ENCODE measurements at regions not wholly inside any gene's neighbourhood (a gene's known extent, or its start where the extent isn't known, plus 50 kb on each side); places are given as distances from the start of the nearest gene placed in this dataset.
"Not testable (repeated sequence)": the region's sequence is repeated elsewhere in the genome, so short reads cannot be mapped to it uniquely, and the experiment has no call there.

- H3K36me3 ChIP-seq (ENCODE audit: control insufficient read depth in 2 of 2, insufficient read depth in 2 of 2, low read length in 2 of 2), result no peaks in the 10 kb centered on the region
- H3K9ac ChIP-seq (ENCODE audit: low read depth in 1 of 2, low read length in 2 of 2), result no peak overlapping the region
- no peaks in the 10 kb centered on the region for H3K27me3 ChIP-seq (ENCODE audit: control insufficient read depth in 2 of 2, insufficient read depth in 2 of 2, low read length in 2 of 2)
- H3K4me1 ChIP-seq (ENCODE audit: control insufficient read depth in 2 of 2, insufficient read depth in 2 of 2, low read length in 2 of 2), result no peaks in the 10 kb centered on the region
- no peaks in the 10 kb centered on the region for H3K9me3 ChIP-seq (ENCODE audit: control insufficient read depth in 2 of 2, low read length in 2 of 2)
- no peak overlapping the region for H3K27ac ChIP-seq (ENCODE audit: low read depth in 2 of 2, low read length in 2 of 2)
- no peak overlapping the region for H3K4me3 ChIP-seq (ENCODE audit: low read length in 2 of 2)
Observed at GRCh38 chr9:2386566-2386965, 235.0 kb upstream of the VLDLR start.

GRCh38 chr9:2387166-2387565 lies 234.4 kb upstream of the VLDLR start:
- Histone ChIP-seq H3K27me3 (ENCODE audit: control insufficient read depth in 2 of 2, insufficient read depth in 2 of 2, low read length in 2 of 2) (no peaks in the 10 kb centered on the region), H3K9me3 (ENCODE audit: control insufficient read depth in 2 of 2, low read length in 2 of 2) (no peaks in the 10 kb centered on the region), H3K36me3 (ENCODE audit: control insufficient read depth in 2 of 2, insufficient read depth in 2 of 2, low read length in 2 of 2) (no peaks in the 10 kb centered on the region), H3K9ac (ENCODE audit: low read depth in 1 of 2, low read length in 2 of 2) (no peak overlapping the region), H3K4me3 (ENCODE audit: low read length in 2 of 2) (no peak overlapping the region), H3K4me1 (ENCODE audit: control insufficient read depth in 2 of 2, insufficient read depth in 2 of 2, low read length in 2 of 2) (no peaks in the 10 kb centered on the region), H3K27ac (ENCODE audit: low read depth in 2 of 2, low read length in 2 of 2) (no peak overlapping the region)

- Histone ChIP-seq H3K27me3 (ENCODE audit: control insufficient read depth in 2 of 2, insufficient read depth in 2 of 2, low read length in 2 of 2) (no peaks in the 10 kb centered on the region), H3K27ac (ENCODE audit: low read depth in 2 of 2, low read length in 2 of 2) (no peak overlapping the region), H3K4me1 (ENCODE audit: control insufficient read depth in 2 of 2, insufficient read depth in 2 of 2, low read length in 2 of 2) (no peaks in the 10 kb centered on the region), H3K36me3 (ENCODE audit: control insufficient read depth in 2 of 2, insufficient read depth in 2 of 2, low read length in 2 of 2) (no peaks in the 10 kb centered on the region), H3K9ac (ENCODE audit: low read depth in 1 of 2, low read length in 2 of 2) (no peak overlapping the region), H3K9me3 (ENCODE audit: control insufficient read depth in 2 of 2, low read length in 2 of 2) (no peaks in the 10 kb centered on the region), H3K4me3 (ENCODE audit: low read length in 2 of 2) (no peak overlapping the region)
Observed at GRCh38 chr9:2389404-2389803, 232.2 kb upstream of the VLDLR start.

- no peaks in the 10 kb centered on the region for H3K36me3 ChIP-seq (ENCODE audit: control insufficient read depth in 2 of 2, insufficient read depth in 2 of 2, low read length in 2 of 2)
- H3K9ac ChIP-seq (ENCODE audit: low read depth in 1 of 2, low read length in 2 of 2), result no peak overlapping the region
- H3K4me3 ChIP-seq (ENCODE audit: low read length in 2 of 2), result no peak overlapping the region
- no peaks in the 10 kb centered on the region for H3K27me3 ChIP-seq (ENCODE audit: control insufficient read depth in 2 of 2, insufficient read depth in 2 of 2, low read length in 2 of 2)
- H3K27ac ChIP-seq (ENCODE audit: low read depth in 2 of 2, low read length in 2 of 2), result no peak overlapping the region
- H3K4me1 ChIP-seq (ENCODE audit: control insufficient read depth in 2 of 2, insufficient read depth in 2 of 2, low read length in 2 of 2), result no peaks in the 10 kb centered on the region
- H3K9me3 ChIP-seq (ENCODE audit: control insufficient read depth in 2 of 2, low read length in 2 of 2), result no peaks in the 10 kb centered on the region
Observed at GRCh38 chr9:2390028-2390427, 231.6 kb upstream of the VLDLR start.

GRCh38 chr9:2391509-2392132 lies 230.0 kb upstream of the VLDLR start:
- not testable (repeated sequence) for H3K27ac ChIP-seq (ENCODE audit: low read depth in 2 of 2, low read length in 2 of 2); H3K4me1 ChIP-seq (ENCODE audit: control insufficient read depth in 2 of 2, insufficient read depth in 2 of 2, low read length in 2 of 2); H3K4me3 ChIP-seq (ENCODE audit: low read length in 2 of 2); H3K9me3 ChIP-seq (ENCODE audit: control insufficient read depth in 2 of 2, low read length in 2 of 2); H3K36me3 ChIP-seq (ENCODE audit: control insufficient read depth in 2 of 2, insufficient read depth in 2 of 2, low read length in 2 of 2); H3K27me3 ChIP-seq (ENCODE audit: control insufficient read depth in 2 of 2, insufficient read depth in 2 of 2, low read length in 2 of 2); H3K9ac ChIP-seq (ENCODE audit: low read depth in 1 of 2, low read length in 2 of 2)

GRCh38 chr9:2394087-2394741 lies 227.4 kb upstream of the VLDLR start:
- not testable (repeated sequence) for H3K9ac ChIP-seq (ENCODE audit: low read depth in 1 of 2, low read length in 2 of 2); H3K4me1 ChIP-seq (ENCODE audit: control insufficient read depth in 2 of 2, insufficient read depth in 2 of 2, low read length in 2 of 2); H3K27ac ChIP-seq (ENCODE audit: low read depth in 2 of 2, low read length in 2 of 2)

GRCh38 chr9:2395814-2396612 lies 225.6 kb upstream of the VLDLR start:
- H3K4me1 ChIP-seq (ENCODE audit: control insufficient read depth in 2 of 2, insufficient read depth in 2 of 2, low read length in 2 of 2), result no peaks in the 10 kb centered on the region
- no peak overlapping the region for H3K4me3 ChIP-seq (ENCODE audit: low read length in 2 of 2)
- no peaks in the 10 kb centered on the region for H3K27me3 ChIP-seq (ENCODE audit: control insufficient read depth in 2 of 2, insufficient read depth in 2 of 2, low read length in 2 of 2)
- H3K9me3 ChIP-seq (ENCODE audit: control insufficient read depth in 2 of 2, low read length in 2 of 2), result no peaks in the 10 kb centered on the region
- no peak overlapping the region for H3K27ac ChIP-seq (ENCODE audit: low read depth in 2 of 2, low read length in 2 of 2)
- H3K9ac ChIP-seq (ENCODE audit: low read depth in 1 of 2, low read length in 2 of 2), result no peak overlapping the region
- H3K36me3 ChIP-seq (ENCODE audit: control insufficient read depth in 2 of 2, insufficient read depth in 2 of 2, low read length in 2 of 2), result no peaks in the 10 kb centered on the region

More at GRCh38 chr9:2394087-2394741, 227.4 kb upstream of the VLDLR start:
- H3K27me3 ChIP-seq (ENCODE audit: control insufficient read depth in 2 of 2, insufficient read depth in 2 of 2, low read length in 2 of 2); H3K36me3 ChIP-seq (ENCODE audit: control insufficient read depth in 2 of 2, insufficient read depth in 2 of 2, low read length in 2 of 2); H3K4me3 ChIP-seq (ENCODE audit: low read length in 2 of 2); H3K9me3 ChIP-seq (ENCODE audit: control insufficient read depth in 2 of 2, low read length in 2 of 2): not testable (repeated sequence)

GRCh38 chr9:2396622-2397285 lies 224.8 kb upstream of the VLDLR start:
- H3K4me3 ChIP-seq (ENCODE audit: low read length in 2 of 2), result no peak overlapping the region
- H3K9ac ChIP-seq (ENCODE audit: low read depth in 1 of 2, low read length in 2 of 2), result no peak overlapping the region
- no peaks in the 10 kb centered on the region for H3K4me1 ChIP-seq (ENCODE audit: control insufficient read depth in 2 of 2, insufficient read depth in 2 of 2, low read length in 2 of 2)
- no peak overlapping the region for H3K27ac ChIP-seq (ENCODE audit: low read depth in 2 of 2, low read length in 2 of 2)
- H3K36me3 ChIP-seq (ENCODE audit: control insufficient read depth in 2 of 2, insufficient read depth in 2 of 2, low read length in 2 of 2), result no peaks in the 10 kb centered on the region
- H3K27me3 ChIP-seq (ENCODE audit: control insufficient read depth in 2 of 2, insufficient read depth in 2 of 2, low read length in 2 of 2), result no peaks in the 10 kb centered on the region
- H3K9me3 ChIP-seq (ENCODE audit: control insufficient read depth in 2 of 2, low read length in 2 of 2), result no peaks in the 10 kb centered on the region

- not testable (repeated sequence) for H3K4me1 ChIP-seq (ENCODE audit: control insufficient read depth in 2 of 2, insufficient read depth in 2 of 2, low read length in 2 of 2); H3K27ac ChIP-seq (ENCODE audit: low read depth in 2 of 2, low read length in 2 of 2); H3K4me3 ChIP-seq (ENCODE audit: low read length in 2 of 2); H3K27me3 ChIP-seq (ENCODE audit: control insufficient read depth in 2 of 2, insufficient read depth in 2 of 2, low read length in 2 of 2); H3K36me3 ChIP-seq (ENCODE audit: control insufficient read depth in 2 of 2, insufficient read depth in 2 of 2, low read length in 2 of 2); H3K9ac ChIP-seq (ENCODE audit: low read depth in 1 of 2, low read length in 2 of 2); H3K9me3 ChIP-seq (ENCODE audit: control insufficient read depth in 2 of 2, low read length in 2 of 2)
Observed at GRCh38 chr9:2397875-2398274, 223.7 kb upstream of the VLDLR start.

GRCh38 chr9:2401746-2402145 lies 219.8 kb upstream of the VLDLR start:
- H3K9ac ChIP-seq (ENCODE audit: low read depth in 1 of 2, low read length in 2 of 2); H3K36me3 ChIP-seq (ENCODE audit: control insufficient read depth in 2 of 2, insufficient read depth in 2 of 2, low read length in 2 of 2); H3K27ac ChIP-seq (ENCODE audit: low read depth in 2 of 2, low read length in 2 of 2): not testable (repeated sequence)

More at GRCh38 chr9:2401746-2402145, 219.8 kb upstream of the VLDLR start:
- H3K4me1 ChIP-seq (ENCODE audit: control insufficient read depth in 2 of 2, insufficient read depth in 2 of 2, low read length in 2 of 2); H3K4me3 ChIP-seq (ENCODE audit: low read length in 2 of 2); H3K9me3 ChIP-seq (ENCODE audit: control insufficient read depth in 2 of 2, low read length in 2 of 2); H3K27me3 ChIP-seq (ENCODE audit: control insufficient read depth in 2 of 2, insufficient read depth in 2 of 2, low read length in 2 of 2): not testable (repeated sequence)
